Gastroesophageal sphincter (tissue), 4 donors: ENCODE measurements at regions not wholly inside any gene's neighbourhood (a gene's known extent, or its start where the extent isn't known, plus 50 kb on each side); places are given as distances from the start of the nearest gene placed in this dataset.

Experiments
- ATAC-seq: fragments of 150-250 bp; one replicate; pipeline ENCODE4 v1.9.1; 2016; ENCODE audit warnings: mild to moderate bottlenecking, moderate library complexity
- H3K27ac ChIP-seq, 4 donors: fragments of 200-600 bp; sonication (generic) in 3 of 4; 1 replicate in 3 of 4; 2 replicates in 1 of 4; pipeline ENCODE4 v1.5.1; 2016 to 2019
- H3K27me3 ChIP-seq: fragments of 200-600 bp; sonication (generic); one replicate; pipeline ENCODE4 v1.5.1; 2019
- H3K36me3 ChIP-seq, 2 donors: fragments of 200-600 bp; sonication (generic); one replicate each; pipeline ENCODE4 v1.5.1; 2019; ENCODE audit warnings: control low read depth in 1 of 2
- H3K4me1 ChIP-seq, 3 donors: fragments of 200-600 bp; sonication (generic); 1 replicate in 2 of 3; 2 replicates in 1 of 3; pipeline ENCODE4 v1.5.1; 2016 to 2019; ENCODE audit warnings: control low read depth in 2 of 3
- H3K4me3 ChIP-seq, 2 donors: fragments of 200-600 bp; sonication (generic); one replicate each; pipeline ENCODE4 v1.5.1; 2019; ENCODE audit warnings: mild to moderate bottlenecking in 1 of 2, moderate library complexity in 1 of 2
- H3K9me3 ChIP-seq, 3 donors: fragments of 200-600 bp; sonication (generic); one replicate each; pipeline ENCODE4 v1.5.1; 2017 to 2019; ENCODE audit warnings: control low read depth in 2 of 3
- CTCF ChIP-seq, 4 experiments: fragments of 200-600 bp in 2 of 4; fragments of 450-650 bp in 2 of 4; sonication (generic) in 1 of 4; IDR thresholded peaks; one replicate each; pipeline ENCODE4 v1.5.1; 2017 to 2019; ENCODE audit warnings: antibody characterized with exemption in 4 of 4, mild to moderate bottlenecking in 2 of 4, moderate library complexity in 2 of 4
- EP300 ChIP-seq: sonication (generic); formaldehyde crosslinking; IDR thresholded peaks from one replicate; pipeline ENCODE4 v1.6.1; 2017; ENCODE audit warnings: antibody characterized with exemption, mild to moderate bottlenecking
- POLR2A ChIP-seq, 2 donors: fragments of 450-650 bp; IDR thresholded peaks; one replicate each; pipeline ENCODE4 v1.6.1; 2017; ENCODE audit warnings: antibody characterized with exemption in 2 of 2, mild to moderate bottlenecking in 2 of 2, moderate library complexity in 1 of 2
- POLR2AphosphoS5 ChIP-seq: sonication (generic); formaldehyde crosslinking; IDR thresholded peaks from one replicate; pipeline ENCODE4 v1.6.1; 2017; ENCODE audit warnings: antibody characterized with exemption
- WGBS, 2 donors: methylation state at CpG; one replicate each; pipeline ENCODE4 v1.1.5; 2018; ENCODE audit warnings: low coverage in 1 of 2; 5-methylcytosine and 5-hydroxymethylcytosine counted together

GRCh38 chr2:6474161-6475140 lies 391.3 kb downstream of the CMPK2 start:
- no peak for ATAC-seq
- H3K36me3 ChIP-seq = no peaks in the 10 kb centered on the region
- H3K4me1 ChIP-seq = no peaks in the 10 kb centered on the region
- H3K27me3 ChIP-seq = peaks cover 10% of the 10 kb centered on the region
- TF ChIP-seq EP300 = no peak
- TF ChIP-seq CTCF (IDR thresholded peaks at IDR 0.05) = no peak
- no peak for TF ChIP-seq POLR2A (IDR thresholded peaks at IDR 0.05)
- TF ChIP-seq POLR2AphosphoS5 = no peak
- no peaks in the 10 kb centered on the region for H3K9me3 ChIP-seq
- no peak overlapping the region for H3K27ac ChIP-seq
- 55 to 56% methylated on average over 4 of the region's 4 CpGs for WGBS, 2 donors
- no peak overlapping the region for H3K4me3 ChIP-seq

GRCh38 chr2:6475155-6475940 lies 390.4 kb downstream of the CMPK2 start:
- no peak overlapping the region for H3K27ac ChIP-seq
- ATAC-seq = no peak
- no peak overlapping the region for H3K4me3 ChIP-seq
- H3K4me1 ChIP-seq = no peaks in the 10 kb centered on the region
- H3K27me3 ChIP-seq = peaks cover 10% of the 10 kb centered on the region
- TF ChIP-seq POLR2AphosphoS5 (no peak), EP300 (no peak), CTCF (IDR thresholded peaks at IDR 0.05) (no peak), POLR2A (IDR thresholded peaks at IDR 0.05) (no peak)
- WGBS, 2 donors = 74 to 80% methylated on average over 3 of the region's 4 CpGs
- peaks cover 0 to 4% (median 0%) of the 10 kb centered on the region in 3 donors for H3K9me3 ChIP-seq
- H3K36me3 ChIP-seq = no peaks in the 10 kb centered on the region

GRCh38 chr2:6480514-6480913 lies 385.2 kb downstream of the CMPK2 start:
- H3K4me1 ChIP-seq = no peaks in the 10 kb centered on the region
- H3K27ac ChIP-seq = no peak overlapping the region
- peaks cover 0 to 7% (median 0%) of the 10 kb centered on the region in 3 donors for H3K9me3 ChIP-seq
- no peaks in the 10 kb centered on the region for H3K27me3 ChIP-seq
- H3K36me3 ChIP-seq = no peaks in the 10 kb centered on the region
- no peak overlapping the region for H3K4me3 ChIP-seq
- TF ChIP-seq POLR2AphosphoS5 (no peak), CTCF (IDR thresholded peaks at IDR 0.05) (no peak), EP300 (no peak), POLR2A (IDR thresholded peaks at IDR 0.05) (no peak)
- no peak for ATAC-seq
- WGBS, 2 donors = 97 to 100% methylated on average over 3 to 4 of the region's 4 CpGs

GRCh38 chr2:6482256-6482655 lies 383.5 kb downstream of the CMPK2 start:
- ATAC-seq = no peak
- 53 to 73% methylated on average over 4 of the region's 4 CpGs for WGBS, 2 donors
- H3K27ac ChIP-seq = no peak overlapping the region
- no peaks in the 10 kb centered on the region for H3K36me3 ChIP-seq
- H3K27me3 ChIP-seq = no peaks in the 10 kb centered on the region
- H3K4me1 ChIP-seq = no peaks in the 10 kb centered on the region
- H3K4me3 ChIP-seq = no peak overlapping the region
- TF ChIP-seq EP300 = no peak
- H3K9me3 ChIP-seq = peaks cover 0 to 7% (median 0%) of the 10 kb centered on the region in 3 donors

GRCh38 chr2:6487765-6488164 lies 377.9 kb downstream of the CMPK2 start:
- H3K36me3 ChIP-seq = no peaks in the 10 kb centered on the region
- H3K4me3 ChIP-seq = no peak overlapping the region
- 64 to 83% methylated on average over 4 of the region's 4 CpGs for WGBS, 2 donors
- H3K27me3 ChIP-seq = no peaks in the 10 kb centered on the region
- TF ChIP-seq POLR2A (IDR thresholded peaks at IDR 0.05) = no peak
- TF ChIP-seq CTCF (IDR thresholded peaks at IDR 0.05) = no peak
- TF ChIP-seq POLR2AphosphoS5 = no peak
- TF ChIP-seq EP300 = no peak
- no peaks in the 10 kb centered on the region for H3K9me3 ChIP-seq
- H3K27ac ChIP-seq = no peak overlapping the region
- no peak for ATAC-seq
- no peaks in the 10 kb centered on the region for H3K4me1 ChIP-seq
